Hematopoietic multipotent progenitor cell treated with erythropoietin and hydrocortisone succinate and interleukin-3 and kit ligand, for 6 days (in vitro differentiated cells): ENCODE measurements at regions not wholly inside any gene's neighbourhood (a gene's known extent, or its start where the extent isn't known, plus 50 kb on each side); places are given as distances from the start of the nearest gene placed in this dataset.
A peak's percentile ranks its signal among the peaks of the same experiment; 100 is the strongest.

ENCODE experiments used
- DNase-seq: peaks from one replicate; pipeline ENCODE4 v3.0.0-alpha.2; 2015

- DNase-seq: no peak
Observed at GRCh38 chr5:10009802-10010201, 239.9 kb downstream of the ATPSCKMT start.

GRCh38 chr5:9987101-9987500 lies 262.6 kb downstream of the ATPSCKMT start:
- DNase-seq: no peak

GRCh38 chr5:9977070-9977469 lies 272.6 kb downstream of the ATPSCKMT start:
- DNase-seq: no peak

- DNase-seq: no peak
Observed at GRCh38 chr5:9976621-9977020, 273.1 kb downstream of the ATPSCKMT start.

GRCh38 chr5:9972059-9972458 lies 277.6 kb downstream of the ATPSCKMT start:
- no peak for DNase-seq

GRCh38 chr5:9971301-9971700 lies 278.4 kb downstream of the ATPSCKMT start:
- no peak for DNase-seq

GRCh38 chr5:9958914-9959313 lies 290.8 kb downstream of the ATPSCKMT start:
- DNase-seq: no peak

- no peak for DNase-seq
Observed at GRCh38 chr5:9957214-9957613, 292.5 kb downstream of the ATPSCKMT start.

- DNase-seq: no peak
Observed at GRCh38 chr5:9956725-9957124, 293.0 kb downstream of the ATPSCKMT start.

- no peak for DNase-seq
Observed at GRCh38 chr5:9955586-9955985, 294.1 kb downstream of the ATPSCKMT start.

- no peak for DNase-seq
Observed at GRCh38 chr5:9954869-9955268, 294.8 kb downstream of the ATPSCKMT start.

- no peak for DNase-seq
Observed at GRCh38 chr5:9953691-9954090, 296.0 kb downstream of the ATPSCKMT start.

- no peak for DNase-seq
Observed at GRCh38 chr5:9951865-9952516, 297.7 kb downstream of the ATPSCKMT start.

- no peak for DNase-seq
Observed at GRCh38 chr5:9947944-9948343, 301.7 kb downstream of the ATPSCKMT start.

GRCh38 chr5:9947225-9947714 lies 302.4 kb downstream of the ATPSCKMT start:
- no peak for DNase-seq

GRCh38 chr5:9932770-9933169 lies 302.6 kb upstream of the TAS2R1 start:
- DNase-seq: no peak

- no peak for DNase-seq
Observed at GRCh38 chr5:9930156-9930555, 300.0 kb upstream of the TAS2R1 start.

GRCh38 chr5:9928326-9928725 lies 298.2 kb upstream of the TAS2R1 start:
- DNase-seq: no peak

GRCh38 chr5:9927521-9927997 lies 297.4 kb upstream of the TAS2R1 start:
- DNase-seq: no peak

GRCh38 chr5:9927106-9927505 lies 297.0 kb upstream of the TAS2R1 start:
- DNase-seq: no peak

GRCh38 chr5:9924614-9925013 lies 294.5 kb upstream of the TAS2R1 start:
- no peak for DNase-seq

GRCh38 chr5:9922719-9923118 lies 292.6 kb upstream of the TAS2R1 start:
- peak; percentile 5 for DNase-seq

- no peak for DNase-seq
Observed at GRCh38 chr5:9920697-9921096, 290.5 kb upstream of the TAS2R1 start.

GRCh38 chr5:9919306-9920030 lies 289.3 kb upstream of the TAS2R1 start:
- DNase-seq: no peak
